Gastrocnemius medialis (tissue), 4 donors: ENCODE measurements at regions not wholly inside any gene's neighbourhood (a gene's known extent, or its start where the extent isn't known, plus 50 kb on each side); places are given as distances from the start of the nearest gene placed in this dataset.
"Not testable (repeated sequence)": the region's sequence is repeated elsewhere in the genome, so short reads cannot be mapped to it uniquely, and the experiment has no call there.

Source experiments
- ATAC-seq, 2 donors: fragments of 150-250 bp; one replicate each; pipeline ENCODE4 v1.9.1; 2016
- DNase-seq, 2 donors: peaks; one replicate each; pipeline ENCODE4 v3.0.0-alpha.2; 2019
- H3K27ac ChIP-seq, 4 donors: fragments of 200-600 bp; sonication (generic); 1 replicate in 1 of 4; 2 replicates in 3 of 4; pipeline ENCODE4 v1.5.1; 2016 to 2018; ENCODE audit warnings: mild to moderate bottlenecking in 2 of 4, moderate library complexity in 1 of 4
- H3K27me3 ChIP-seq, 3 donors: fragments of 200-600 bp; sonication (generic) in 2 of 3; 1 replicate in 1 of 3; 2 replicates in 2 of 3; pipeline versions ENCODE4 v1.5.1 to v1.6.0; 2016 to 2019; ENCODE audit warnings: mild to moderate bottlenecking in 1 of 3, moderate library complexity in 1 of 3
- H3K36me3 ChIP-seq, 2 donors: fragments of 200-600 bp; sonication (generic) in 1 of 2; one replicate each; pipeline ENCODE4 v1.5.1; 2017 to 2018
- H3K4me1 ChIP-seq, 2 donors: fragments of 200-600 bp; sonication (generic) in 1 of 2; one replicate each; pipeline ENCODE4 v1.5.1; 2016 to 2017; ENCODE audit warnings: mild to moderate bottlenecking in 2 of 2
- H3K4me3 ChIP-seq, 4 donors: fragments of 200-600 bp; sonication (generic) in 3 of 4; 1 replicate in 1 of 4; 2 replicates in 3 of 4; pipeline ENCODE4 v1.5.1; 2016 to 2019; ENCODE audit warnings: mild to moderate bottlenecking in 2 of 4
- H3K9me3 ChIP-seq, 3 donors: fragments of 200-600 bp; sonication (generic) in 2 of 3; 1 replicate in 1 of 3; 2 replicates in 2 of 3; pipeline ENCODE4 v1.5.1; 2016 to 2019
- POLR2A ChIP-seq, 2 donors: fragments of 450-650 bp; IDR thresholded peaks; one replicate each; pipeline ENCODE4 v1.6.1; 2017; ENCODE audit warnings: antibody characterized with exemption in 2 of 2, mild to moderate bottlenecking in 2 of 2, moderate library complexity in 2 of 2
- in situ Hi-C, 4 donors: fragments of 200-750 bp; cut with MboI; loops; one replicate each; pipeline versions ENCODE4 v1.15.0 to v1.8.0; 2017; ENCODE audit warnings: low sequenced_read_pairs in 4 of 4
- intact Hi-C: fragments of 100-400 bp; cut with DNase I; formaldehyde crosslinking; loops from one replicate; pipeline ENCODE4 v1.15.1; 2023; ENCODE audit warnings: low total_unique reads
- TF ChIP-seq, protein P1 (sequence below), 5 experiments: fragments of 450-650 bp in 3 of 5; fragments of 200-600 bp in 2 of 5; sonication (generic) in 2 of 5; IDR thresholded peaks in 4 of 5; conservative IDR thresholded peaks in 1 of 5; 1 replicate in 4 of 5; 2 replicates in 1 of 5; pipeline ENCODE4 v1.5.1; 2016 to 2019; ENCODE audit warnings: antibody characterized with exemption in 5 of 5, mild to moderate bottlenecking in 3 of 5, moderate library complexity in 3 of 5

DNA sequence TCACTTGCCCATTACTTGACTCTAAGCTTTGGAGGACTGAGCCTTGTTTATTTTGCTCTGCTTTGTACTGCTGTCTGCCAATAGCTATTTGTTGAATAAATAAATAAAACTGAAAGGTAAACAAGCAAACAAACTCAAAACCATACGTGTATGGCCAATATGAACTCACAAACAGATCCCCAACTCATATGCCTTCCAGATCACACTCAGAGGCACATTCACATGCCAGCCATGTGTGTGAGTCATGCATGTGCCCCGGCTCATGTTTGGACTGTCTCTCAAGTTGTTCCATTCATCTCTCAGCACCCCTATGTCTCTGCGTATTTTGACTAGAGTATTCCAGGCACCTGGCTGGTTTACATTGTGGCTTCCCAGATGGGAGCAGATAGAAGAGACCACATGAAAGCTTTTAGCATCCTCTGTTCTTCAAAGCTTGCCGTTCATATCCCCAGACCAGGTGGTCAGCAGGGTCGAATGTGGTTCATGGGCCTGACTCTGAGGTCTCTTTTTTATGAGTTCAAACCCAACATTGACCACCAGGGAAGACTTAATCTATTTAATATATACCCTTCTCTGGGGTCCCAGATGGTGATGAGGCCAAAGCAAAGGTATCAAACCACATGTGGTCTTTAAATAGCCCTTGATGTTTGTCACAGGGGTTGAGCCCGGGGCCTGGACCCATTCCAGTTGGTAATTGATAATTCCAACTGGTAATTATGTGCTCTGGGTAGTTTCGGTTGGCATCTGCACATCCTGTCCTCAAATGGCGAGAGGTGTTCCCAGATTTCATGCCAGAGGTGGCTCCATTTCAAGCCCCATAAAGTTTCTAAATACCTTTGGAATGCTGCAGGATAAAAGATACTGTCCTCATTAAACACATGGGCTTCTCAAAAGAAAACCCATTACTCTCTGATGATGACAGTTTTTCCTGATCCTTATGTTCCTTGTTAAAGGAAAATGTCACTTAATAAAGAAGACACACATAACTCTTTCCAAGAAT lies 287.3 kb upstream of the MAF start:
- Histone ChIP-seq H3K4me3 (no peak overlapping the region), H3K9me3 (no peaks in the 10 kb centered on the region), H3K36me3 (no peaks in the 10 kb centered on the region), H3K4me1 (no peaks in the 10 kb centered on the region), H3K27ac (no peak overlapping the region), H3K27me3 (no peaks in the 10 kb centered on the region)
- no peak for TF ChIP-seq POLR2A (IDR thresholded peaks at IDR 0.05)
- TF ChIP-seq, protein P1, sequence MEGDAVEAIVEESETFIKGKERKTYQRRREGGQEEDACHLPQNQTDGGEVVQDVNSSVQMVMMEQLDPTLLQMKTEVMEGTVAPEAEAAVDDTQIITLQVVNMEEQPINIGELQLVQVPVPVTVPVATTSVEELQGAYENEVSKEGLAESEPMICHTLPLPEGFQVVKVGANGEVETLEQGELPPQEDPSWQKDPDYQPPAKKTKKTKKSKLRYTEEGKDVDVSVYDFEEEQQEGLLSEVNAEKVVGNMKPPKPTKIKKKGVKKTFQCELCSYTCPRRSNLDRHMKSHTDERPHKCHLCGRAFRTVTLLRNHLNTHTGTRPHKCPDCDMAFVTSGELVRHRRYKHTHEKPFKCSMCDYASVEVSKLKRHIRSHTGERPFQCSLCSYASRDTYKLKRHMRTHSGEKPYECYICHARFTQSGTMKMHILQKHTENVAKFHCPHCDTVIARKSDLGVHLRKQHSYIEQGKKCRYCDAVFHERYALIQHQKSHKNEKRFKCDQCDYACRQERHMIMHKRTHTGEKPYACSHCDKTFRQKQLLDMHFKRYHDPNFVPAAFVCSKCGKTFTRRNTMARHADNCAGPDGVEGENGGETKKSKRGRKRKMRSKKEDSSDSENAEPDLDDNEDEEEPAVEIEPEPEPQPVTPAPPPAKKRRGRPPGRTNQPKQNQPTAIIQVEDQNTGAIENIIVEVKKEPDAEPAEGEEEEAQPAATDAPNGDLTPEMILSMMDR (IDR thresholded peaks at IDR 0.05 in 4 of 5, conservative IDR thresholded peaks at IDR 0.05 in 1 of 5) = no peak
- DNase-seq = no peak
- in situ Hi-C loops = no loop called here
- ATAC-seq = no peak
- intact Hi-C loops = no loop called here

DNA sequence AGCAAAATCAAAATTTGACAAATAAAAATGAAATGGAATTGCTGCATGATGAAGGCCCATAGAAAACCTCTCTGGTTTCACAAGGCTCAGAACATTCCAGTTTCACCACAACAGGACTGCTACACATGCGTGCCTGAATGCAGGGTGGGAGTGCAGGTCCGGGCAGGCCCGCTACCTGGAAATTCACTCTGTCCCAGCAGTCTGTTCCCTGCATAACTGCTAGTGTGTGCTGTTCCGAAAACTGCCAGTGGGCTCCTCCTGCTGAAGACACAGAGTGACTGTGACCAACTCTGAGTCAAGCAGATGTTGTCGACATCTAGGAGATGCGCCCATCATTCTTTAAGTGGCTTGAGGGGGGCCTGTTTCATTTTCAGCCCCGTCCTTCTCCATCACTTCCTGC lies 284.8 kb upstream of the MAF start:
- TF ChIP-seq, protein P1 (IDR thresholded peaks at IDR 0.05 in 4 of 5, conservative IDR thresholded peaks at IDR 0.05 in 1 of 5) = no peak
- TF ChIP-seq POLR2A (IDR thresholded peaks at IDR 0.05) = no peak
- Histone ChIP-seq H3K4me3 (no peak overlapping the region), H3K27ac (no peak overlapping the region), H3K4me1 (no peaks in the 10 kb centered on the region), H3K36me3 (no peaks in the 10 kb centered on the region), H3K27me3 (no peaks in the 10 kb centered on the region), H3K9me3 (no peaks in the 10 kb centered on the region)
- DNase-seq (no peak), ATAC-seq (no peak)
- intact Hi-C loops (no loop called here), in situ Hi-C loops (no loop called here)

DNA sequence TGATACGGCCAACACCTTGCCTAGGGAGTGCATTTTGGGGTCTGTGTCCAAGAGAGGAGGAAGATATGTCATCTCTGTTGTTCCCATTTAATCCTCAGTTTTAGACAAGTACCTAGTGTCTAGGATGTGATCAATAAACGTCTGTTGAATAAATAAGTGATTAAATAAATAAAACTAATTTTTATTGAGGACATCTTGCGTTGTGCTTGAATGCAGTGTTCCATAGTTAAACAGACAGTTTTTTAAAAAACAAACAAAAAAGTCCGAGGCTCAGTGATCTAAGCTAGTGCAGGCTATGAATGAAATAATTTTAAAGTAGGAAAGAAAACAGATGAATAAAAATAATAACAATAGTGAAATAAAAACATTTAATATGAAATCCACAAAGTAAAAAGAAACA lies 283.0 kb upstream of the MAF start:
- no peak for TF ChIP-seq POLR2A (IDR thresholded peaks at IDR 0.05)
- TF ChIP-seq, protein P1 (IDR thresholded peaks at IDR 0.05 in 4 of 5, conservative IDR thresholded peaks at IDR 0.05 in 1 of 5) = no peak

DNA sequence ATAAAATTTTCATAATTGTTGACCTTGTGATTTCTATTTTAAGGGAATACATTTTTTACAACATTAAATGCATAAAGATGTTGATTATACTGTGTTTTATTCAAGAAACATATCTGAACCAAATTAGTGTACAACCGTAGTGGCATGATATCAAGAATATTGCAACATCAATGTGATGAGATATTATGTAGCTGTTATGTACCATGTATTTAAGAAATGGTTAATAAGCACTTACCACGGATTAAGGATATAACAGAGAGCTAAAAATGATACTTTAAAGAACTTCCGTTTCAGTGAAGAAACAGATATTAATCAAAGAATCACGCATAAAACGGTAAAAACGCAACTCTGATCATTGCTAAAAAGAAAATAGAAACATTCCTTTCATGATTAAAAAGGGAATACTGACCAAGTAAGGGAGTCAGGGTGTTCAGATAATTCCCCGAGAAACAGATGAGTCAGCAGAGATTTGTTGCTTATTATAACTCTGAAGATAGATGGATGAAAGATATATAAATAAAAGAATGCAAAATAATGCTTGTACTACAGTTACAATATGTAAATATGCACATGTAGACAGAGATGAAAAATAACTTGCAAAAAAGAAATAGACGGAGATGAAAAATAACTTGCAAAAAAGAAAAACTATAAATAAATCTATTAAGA lies 281.9 kb upstream of the MAF start:
- Histone ChIP-seq H3K36me3 (no peaks in the 10 kb centered on the region), H3K27me3 (no peaks in the 10 kb centered on the region), H3K9me3 (no peaks in the 10 kb centered on the region), H3K4me1 (no peaks in the 10 kb centered on the region), H3K27ac (no peak overlapping the region), H3K4me3 (no peak overlapping the region)
- no peak for TF ChIP-seq POLR2A (IDR thresholded peaks at IDR 0.05)
- TF ChIP-seq, protein P1 (IDR thresholded peaks at IDR 0.05 in 4 of 5, conservative IDR thresholded peaks at IDR 0.05 in 1 of 5) = no peak
- in situ Hi-C loops (no loop called here), intact Hi-C loops (no loop called here)
- DNase-seq (no peak), ATAC-seq (no peak)

More for the DNA sequence above, 283.0 kb upstream of the MAF start:
- Histone ChIP-seq H3K36me3 (no peaks in the 10 kb centered on the region), H3K4me1 (no peaks in the 10 kb centered on the region), H3K4me3 (no peak overlapping the region), H3K27me3 (no peaks in the 10 kb centered on the region), H3K9me3 (no peaks in the 10 kb centered on the region), H3K27ac (no peak overlapping the region)
- ATAC-seq = no peak
- DNase-seq = no peak
- intact Hi-C loops = no loop called here
- in situ Hi-C loops = no loop called here

DNA sequence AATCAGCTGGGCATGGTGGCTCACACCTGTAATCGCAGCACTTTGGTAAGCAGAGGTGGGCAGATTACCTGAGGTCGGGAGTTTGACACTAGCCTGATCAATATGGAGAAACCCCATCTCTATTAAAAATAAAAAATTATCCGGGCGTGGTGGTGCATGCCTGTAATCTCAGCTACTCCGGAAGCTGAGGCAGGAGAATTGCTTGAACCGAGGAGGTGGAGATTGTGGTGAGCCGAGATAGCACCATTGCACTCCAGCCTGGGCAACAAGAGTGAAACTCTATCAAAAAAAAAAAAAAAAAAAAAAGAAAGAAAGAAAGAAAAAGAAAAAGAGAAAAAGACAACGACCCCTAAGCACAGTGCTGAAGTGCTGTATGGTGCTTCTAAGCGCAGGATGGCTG lies 280.6 kb upstream of the MAF start:
- H3K4me3 ChIP-seq, H3K27ac ChIP-seq, H3K4me1 ChIP-seq, DNase-seq, H3K9me3 ChIP-seq, H3K36me3 ChIP-seq, H3K27me3 ChIP-seq, ATAC-seq, intact Hi-C loops, in situ Hi-C loops: not testable (repeated sequence)
